ENCODE measurements at regions not wholly inside any gene's neighbourhood (a gene's known extent, or its start where the extent isn't known, plus 50 kb on each side); places are given as distances from the start of the nearest gene placed in this dataset.

DNA sequence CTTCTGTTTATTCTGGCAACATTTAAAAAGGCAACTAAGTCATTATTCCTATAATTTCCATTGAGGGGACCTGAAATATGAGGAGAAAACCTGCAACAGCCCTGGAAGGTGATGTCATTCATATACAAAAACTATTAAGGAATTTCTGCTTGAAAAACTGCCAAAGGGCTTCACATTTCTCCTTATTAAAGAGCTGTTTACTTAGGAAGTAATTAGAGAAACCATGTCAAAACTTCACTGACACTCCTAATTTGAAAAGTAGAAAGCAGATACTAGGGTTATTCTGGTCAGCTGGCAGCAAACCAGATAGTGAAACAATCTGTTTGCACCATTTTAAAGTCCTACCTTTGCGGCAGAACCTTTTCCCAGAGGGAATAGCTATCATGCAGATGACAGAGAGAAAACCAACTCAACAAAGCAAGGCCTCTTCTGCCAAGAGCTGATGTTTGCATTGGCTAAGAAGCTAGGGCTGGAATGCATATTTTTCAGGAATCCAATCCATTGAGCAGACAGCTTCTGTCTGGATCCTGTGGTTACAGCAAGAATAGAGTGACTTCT, 592.2 kb upstream of the SYT4 start:
- Histone ChIP-seq H3K27me3 (replicated peaks; ENCODE audit: insufficient read depth, low read depth, low read length, poor library complexity) (no peaks in the 10 kb centered on the region), H3K4me1 (ENCODE audit: insufficient read depth, low read length, poor library complexity, severe bottlenecking) (no peaks in the 10 kb centered on the region), H3K9me3 (ENCODE audit: low read depth, low read length, poor library complexity, severe bottlenecking) (no peaks in the 10 kb centered on the region), H3K27ac (ENCODE audit: low read depth, low read length, poor library complexity, severe bottlenecking) (no peak overlapping the region), H3K4me3 (ENCODE audit: low read depth, low read length, poor library complexity, severe bottlenecking) (no peak overlapping the region), H3K36me3 (ENCODE audit: insufficient read depth, low read length, poor library complexity, severe bottlenecking) (no peaks in the 10 kb centered on the region)
- intact Hi-C loops (cut with micrococcal nuclease; ENCODE audit: unreplicated experiment): no loop called here
- TF ChIP-seq, protein P1, sequence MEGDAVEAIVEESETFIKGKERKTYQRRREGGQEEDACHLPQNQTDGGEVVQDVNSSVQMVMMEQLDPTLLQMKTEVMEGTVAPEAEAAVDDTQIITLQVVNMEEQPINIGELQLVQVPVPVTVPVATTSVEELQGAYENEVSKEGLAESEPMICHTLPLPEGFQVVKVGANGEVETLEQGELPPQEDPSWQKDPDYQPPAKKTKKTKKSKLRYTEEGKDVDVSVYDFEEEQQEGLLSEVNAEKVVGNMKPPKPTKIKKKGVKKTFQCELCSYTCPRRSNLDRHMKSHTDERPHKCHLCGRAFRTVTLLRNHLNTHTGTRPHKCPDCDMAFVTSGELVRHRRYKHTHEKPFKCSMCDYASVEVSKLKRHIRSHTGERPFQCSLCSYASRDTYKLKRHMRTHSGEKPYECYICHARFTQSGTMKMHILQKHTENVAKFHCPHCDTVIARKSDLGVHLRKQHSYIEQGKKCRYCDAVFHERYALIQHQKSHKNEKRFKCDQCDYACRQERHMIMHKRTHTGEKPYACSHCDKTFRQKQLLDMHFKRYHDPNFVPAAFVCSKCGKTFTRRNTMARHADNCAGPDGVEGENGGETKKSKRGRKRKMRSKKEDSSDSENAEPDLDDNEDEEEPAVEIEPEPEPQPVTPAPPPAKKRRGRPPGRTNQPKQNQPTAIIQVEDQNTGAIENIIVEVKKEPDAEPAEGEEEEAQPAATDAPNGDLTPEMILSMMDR (conservative IDR thresholded peaks at IDR 0.05; ENCODE audit: low read depth, low read length): no peak
- TF ChIP-seq EZH2 (IDR thresholded peaks at IDR 0.05; ENCODE audit: borderline replicate concordance, low read depth, low read length, poor library complexity, severe bottlenecking): no peak
- CTCF ChIA-PET: no interaction called here
- no peak for DNase-seq (ENCODE audit: low spot score)
- POLR2A ChIA-PET (ENCODE audit: low non-redundant PET): no interaction called here
- no TSS peak for BruUV-seq (replicated peaks)

DNA sequence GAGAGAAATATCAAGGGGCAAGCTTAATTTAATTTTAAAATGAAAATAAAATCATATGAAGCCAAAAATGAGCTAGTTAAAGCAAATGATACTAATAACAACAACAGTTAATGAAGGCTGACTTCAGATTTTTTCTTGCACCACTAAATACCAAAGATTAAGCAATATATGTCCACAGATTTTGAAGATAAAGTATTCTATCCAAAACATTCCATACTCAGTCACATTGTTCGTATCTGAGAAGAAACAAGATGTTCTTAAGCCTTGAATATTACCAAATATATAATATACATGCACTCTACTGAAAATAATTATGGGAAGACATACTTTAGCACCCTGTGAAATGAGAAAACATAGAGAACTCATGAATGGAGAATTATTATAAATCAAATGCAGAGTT, 593.3 kb upstream of the SYT4 start:
- CTCF ChIA-PET: no interaction called here
- TF ChIP-seq EZH2 (IDR thresholded peaks at IDR 0.05; ENCODE audit: borderline replicate concordance, low read depth, low read length, poor library complexity, severe bottlenecking): no peak
- TF ChIP-seq, protein P1 (conservative IDR thresholded peaks at IDR 0.05; ENCODE audit: low read depth, low read length): no peak
- no peak overlapping the region for H3K27ac ChIP-seq (ENCODE audit: low read depth, low read length, poor library complexity, severe bottlenecking)
- intact Hi-C loops (cut with micrococcal nuclease; ENCODE audit: unreplicated experiment): no loop called here
- BruUV-seq (replicated peaks): no TSS peak
- H3K36me3 ChIP-seq (ENCODE audit: insufficient read depth, low read length, poor library complexity, severe bottlenecking): no peaks in the 10 kb centered on the region
- POLR2A ChIA-PET (ENCODE audit: low non-redundant PET): no interaction called here
- H3K9me3 ChIP-seq (ENCODE audit: low read depth, low read length, poor library complexity, severe bottlenecking): no peaks in the 10 kb centered on the region
- H3K4me3 ChIP-seq (ENCODE audit: low read depth, low read length, poor library complexity, severe bottlenecking): no peak overlapping the region
- no peak for DNase-seq (ENCODE audit: low spot score)
- H3K27me3 ChIP-seq (replicated peaks; ENCODE audit: insufficient read depth, low read depth, low read length, poor library complexity): no peaks in the 10 kb centered on the region
- H3K4me1 ChIP-seq (ENCODE audit: insufficient read depth, low read length, poor library complexity, severe bottlenecking): no peaks in the 10 kb centered on the region

DNA sequence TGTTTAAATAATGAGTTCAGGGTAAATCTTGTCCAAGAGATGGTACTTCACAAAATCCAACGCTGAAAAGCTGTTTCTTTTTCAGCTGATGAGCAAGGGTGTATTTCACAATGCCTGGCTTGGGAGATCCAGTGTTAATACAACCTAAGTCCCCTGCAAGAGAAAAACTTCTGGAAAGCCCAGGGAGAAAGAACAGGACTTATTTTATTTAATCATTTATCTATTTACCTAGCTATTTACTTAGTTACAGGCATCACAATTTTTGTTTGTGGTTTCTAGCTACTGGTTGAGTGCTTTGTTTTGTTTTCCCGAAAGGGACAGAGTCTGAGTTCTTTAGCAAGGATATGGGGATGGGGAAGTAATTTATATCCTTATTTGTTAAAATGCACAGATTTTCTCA, 598.2 kb upstream of the SYT4 start:
- no peak overlapping the region for H3K27ac ChIP-seq (ENCODE audit: low read depth, low read length, poor library complexity, severe bottlenecking)
- CTCF ChIA-PET: no interaction called here

More for the DNA sequence above, 598.2 kb upstream of the SYT4 start:
- POLR2A ChIA-PET (ENCODE audit: low non-redundant PET): no interaction called here
- Histone ChIP-seq H3K9me3 (ENCODE audit: low read depth, low read length, poor library complexity, severe bottlenecking) (no peaks in the 10 kb centered on the region), H3K4me3 (ENCODE audit: low read depth, low read length, poor library complexity, severe bottlenecking) (no peak overlapping the region), H3K27me3 (replicated peaks; ENCODE audit: insufficient read depth, low read depth, low read length, poor library complexity) (no peaks in the 10 kb centered on the region), H3K36me3 (ENCODE audit: insufficient read depth, low read length, poor library complexity, severe bottlenecking) (no peaks in the 10 kb centered on the region), H3K4me1 (ENCODE audit: insufficient read depth, low read length, poor library complexity, severe bottlenecking) (no peaks in the 10 kb centered on the region)
- intact Hi-C loops (cut with micrococcal nuclease; ENCODE audit: unreplicated experiment): no loop called here
- TF ChIP-seq EZH2 (IDR thresholded peaks at IDR 0.05; ENCODE audit: borderline replicate concordance, low read depth, low read length, poor library complexity, severe bottlenecking): no peak
- TF ChIP-seq, protein P1 (conservative IDR thresholded peaks at IDR 0.05; ENCODE audit: low read depth, low read length): no peak
- DNase-seq (ENCODE audit: low spot score): no peak
- BruUV-seq (replicated peaks): no TSS peak

Data from A673 (cell line).